Stimulated activated CD8-positive, alpha-beta memory T cell treated with anti-CD3 and anti-CD28 coated beads, Interleukin-4, amount 100 ng/mL, for 4 hours (primary cell): ENCODE measurements at regions not wholly inside any gene's neighbourhood (a gene's known extent, or its start where the extent isn't known, plus 50 kb on each side); places are given as distances from the start of the nearest gene placed in this dataset.
"Not testable (repeated sequence)": the region's sequence is repeated elsewhere in the genome, so short reads cannot be mapped to it uniquely, and the experiment has no call there.

Source experiments
- DNase-seq, 2 donors: peaks; one replicate each; pipeline ENCODE4 v3.0.0-alpha.2; 2020; ENCODE audit warnings: low read depth in 2 of 2, low spot score in 1 of 2

DNA sequence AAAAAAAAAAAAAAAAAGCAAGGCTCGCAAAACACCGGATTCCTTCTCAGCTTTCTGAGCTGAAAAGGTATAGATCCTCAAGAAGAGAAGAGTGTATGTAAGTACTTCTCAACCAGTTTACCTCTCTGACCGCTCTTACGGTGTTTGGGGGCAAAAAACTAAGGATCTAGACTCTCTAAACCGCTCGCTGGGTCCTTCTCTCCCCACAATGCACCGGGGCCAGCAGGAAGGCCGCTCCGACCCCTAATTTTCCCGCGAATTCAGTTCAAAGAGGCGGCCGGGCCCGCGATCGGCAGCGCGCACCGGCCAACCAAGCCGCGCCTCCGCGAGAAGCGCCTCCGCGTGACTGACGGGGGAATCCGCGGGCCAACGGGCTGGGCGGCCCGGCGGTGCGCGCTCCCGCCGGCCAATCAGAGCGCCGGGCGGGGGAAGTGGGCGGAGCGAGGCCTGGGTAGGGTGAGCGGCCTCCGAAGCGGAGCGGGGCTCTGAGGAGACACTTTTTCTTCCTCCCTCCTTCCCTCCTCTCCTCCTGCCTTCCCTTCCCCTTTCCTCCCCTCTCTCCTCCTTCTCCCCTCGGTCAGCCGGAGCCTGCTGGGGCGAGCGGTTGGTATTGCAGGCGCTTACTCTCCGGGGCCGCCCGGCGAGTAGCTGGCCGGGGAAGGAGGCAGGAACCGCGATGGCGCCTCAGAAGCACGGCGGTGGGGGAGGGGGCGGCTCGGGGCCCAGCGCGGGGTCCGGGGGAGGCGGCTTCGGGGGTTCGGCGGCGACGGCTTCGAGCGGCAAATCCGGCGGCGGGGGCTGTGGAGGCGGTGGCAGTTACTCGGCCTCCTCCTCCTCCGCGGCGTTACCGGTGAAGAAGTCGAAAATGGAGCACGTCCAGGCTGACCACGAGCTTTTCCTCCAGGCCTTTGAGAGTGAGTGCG lies 93.0 kb downstream of the CRLF3 start:
- DNase-seq, result peak; percentile 59 to 71

DNA sequence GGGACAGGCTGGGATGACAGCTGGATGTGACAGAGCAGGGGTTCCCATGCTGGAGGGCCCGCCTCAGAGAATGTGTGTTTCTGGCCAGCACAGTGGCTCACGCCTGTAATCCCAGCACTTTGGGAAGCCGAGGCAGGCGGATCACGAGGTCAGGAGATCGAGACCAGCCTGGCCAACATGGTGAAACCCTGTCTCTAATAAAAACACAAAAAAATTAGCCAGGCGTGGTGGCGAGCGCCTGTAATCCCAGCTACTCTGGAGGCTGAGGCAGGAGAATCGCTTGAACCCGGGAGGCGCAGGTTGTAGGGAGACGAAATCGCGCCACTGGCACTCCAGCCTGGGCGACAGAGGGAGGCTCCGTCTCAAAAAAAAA lies 93.7 kb downstream of the CRLF3 start:
- DNase-seq, result not testable (repeated sequence)

GRCh38 chr17:30730171-30730836 lies 94.2 kb downstream of the CRLF3 start:
- not testable (repeated sequence) for DNase-seq

DNA sequence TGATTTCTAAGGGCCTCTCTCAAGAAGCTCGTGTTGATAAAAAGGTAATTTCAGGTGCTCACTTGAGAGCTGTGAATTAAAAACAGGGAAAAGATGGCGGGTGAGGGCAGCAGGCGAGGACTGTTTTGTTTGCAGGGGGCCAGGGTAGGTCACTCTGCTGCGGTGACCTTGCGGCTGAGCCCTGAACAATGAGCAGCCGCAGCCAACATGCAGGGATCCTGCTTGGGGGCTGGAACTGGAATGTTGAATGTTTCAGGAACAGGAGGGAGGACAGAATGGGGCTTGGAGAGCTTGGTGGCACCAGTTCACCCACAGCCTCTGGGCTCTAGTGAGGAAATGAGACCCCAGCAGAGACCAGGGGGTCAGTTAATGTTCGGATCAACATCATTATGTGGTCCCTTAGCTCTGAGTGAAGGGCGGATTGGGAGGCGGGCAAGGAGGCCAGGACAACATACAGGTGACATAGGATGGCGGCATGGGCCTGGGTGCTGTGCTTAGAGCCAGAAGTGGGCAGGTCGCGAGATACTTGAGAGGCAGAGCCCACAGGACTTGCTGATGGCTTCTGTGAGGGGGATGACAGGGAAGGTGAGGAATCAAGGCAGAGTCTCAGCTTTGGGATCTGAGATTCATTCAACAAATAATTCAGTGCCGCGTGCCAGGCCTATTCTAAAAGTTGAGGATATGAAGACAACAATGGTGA lies 94.9 kb downstream of the CRLF3 start:
- not testable (repeated sequence) for DNase-seq

- not testable (repeated sequence) for DNase-seq
Measured at GRCh38 chr17:30727517-30727916, 97.0 kb downstream of the CRLF3 start.

DNA sequence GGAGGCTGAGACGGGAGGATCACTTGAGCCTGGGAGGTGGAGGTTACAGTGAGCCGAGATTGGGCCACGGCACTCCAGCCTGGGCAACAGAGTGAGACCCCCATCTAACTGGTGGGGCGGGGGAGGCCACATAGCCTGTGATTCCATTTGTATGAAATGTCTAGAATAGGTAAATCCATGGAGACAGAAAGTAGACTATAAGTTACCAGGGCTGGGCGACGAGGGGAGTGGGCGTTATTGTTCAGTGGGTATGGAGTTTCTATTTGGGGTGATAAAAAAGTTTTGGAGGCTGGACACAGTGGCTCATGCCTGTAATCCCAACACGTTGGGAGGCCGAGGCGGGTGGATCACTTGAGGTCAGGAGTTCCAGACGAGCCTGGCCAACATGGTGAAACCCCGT lies 97.8 kb downstream of the CRLF3 start:
- DNase-seq, result not testable (repeated sequence)

DNA sequence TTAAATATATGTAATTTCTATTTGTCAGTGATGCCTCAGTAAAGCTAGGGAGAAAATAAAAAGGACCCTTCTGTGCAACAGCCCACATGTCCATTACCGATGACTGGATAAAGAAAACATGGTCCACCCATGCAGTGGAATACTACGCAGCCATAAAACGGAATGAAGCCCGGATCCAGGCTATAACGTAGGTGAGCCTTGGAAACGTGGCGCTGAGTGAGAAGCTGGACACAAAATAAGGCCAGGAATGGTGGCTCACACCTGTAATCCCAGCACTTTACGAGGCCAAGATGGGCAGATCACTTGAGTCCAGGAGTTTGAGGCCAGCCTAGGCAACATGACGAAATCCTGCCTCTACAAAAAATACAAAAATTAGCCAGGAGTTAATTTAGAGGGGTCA lies 98.2 kb downstream of the CRLF3 start:
- not testable (repeated sequence) for DNase-seq

DNA sequence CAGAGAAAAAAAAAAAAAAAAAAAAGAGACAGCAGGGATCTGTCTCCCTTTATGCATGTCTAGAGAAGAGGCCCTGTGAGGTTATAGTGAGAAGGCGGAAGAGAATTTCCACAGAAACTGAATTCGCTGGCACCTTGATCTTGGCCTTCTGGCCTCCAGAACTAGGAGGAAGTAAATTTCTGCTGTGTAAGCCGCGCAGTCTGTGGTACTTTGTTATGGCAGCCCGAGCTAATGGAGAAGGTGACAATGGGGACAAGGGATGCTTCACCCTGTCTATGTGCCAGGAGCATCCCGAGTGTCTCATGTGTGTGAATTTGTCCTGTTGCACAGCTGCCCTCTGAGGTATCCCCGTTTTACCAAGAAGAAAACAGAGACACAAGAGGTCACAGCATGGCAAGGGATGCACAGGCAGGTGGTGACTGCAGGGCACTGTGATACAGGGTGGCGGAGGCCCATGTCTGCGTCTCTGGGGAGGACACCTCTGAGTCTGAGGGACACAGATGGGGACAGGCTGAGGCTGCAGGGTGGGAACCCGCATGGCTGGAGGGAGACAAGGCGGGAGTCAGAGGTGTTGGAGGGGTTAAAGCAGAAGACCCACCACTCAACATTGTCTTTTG lies 100.3 kb downstream of the CRLF3 start:
- not testable (repeated sequence) for DNase-seq

DNA sequence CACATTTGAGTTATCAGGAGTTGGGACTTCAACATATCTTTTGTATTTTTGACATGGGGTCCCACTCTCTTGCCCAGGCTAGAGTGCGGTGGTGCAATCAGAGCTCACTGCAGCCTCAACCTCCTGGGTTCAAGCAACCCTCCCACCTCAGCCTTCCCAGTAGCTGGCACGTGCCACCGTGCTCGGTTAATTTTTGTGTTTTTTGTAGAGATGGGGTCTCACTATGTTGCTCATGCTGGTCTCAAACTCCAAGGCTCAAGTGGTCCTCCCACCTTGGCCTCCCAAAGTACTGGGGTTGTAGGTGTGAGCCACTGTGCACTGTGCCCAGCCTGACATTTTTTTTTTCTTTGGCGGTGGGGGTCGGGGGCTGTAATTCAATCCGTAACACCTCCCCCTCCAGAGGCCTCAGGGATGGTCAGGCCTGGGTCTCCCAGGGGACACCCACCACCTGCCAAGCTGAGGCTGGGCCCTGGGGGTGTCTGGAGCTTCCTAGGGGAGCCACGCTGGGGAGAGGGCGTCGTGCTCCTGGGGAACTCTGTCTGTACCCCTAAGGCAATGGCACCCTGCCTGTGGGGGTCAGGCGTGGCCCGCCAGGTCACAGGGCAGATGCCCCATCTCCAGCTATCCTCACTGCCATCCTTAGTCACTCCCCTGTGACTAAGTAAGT lies 102.2 kb downstream of the CRLF3 start:
- not testable (repeated sequence) for DNase-seq

- DNase-seq, result not testable (repeated sequence)
Measured at GRCh38 chr17:30720971-30721370, 103.5 kb downstream of the CRLF3 start.

- no peak for DNase-seq
Measured at GRCh38 chr17:30720013-30720471, 104.5 kb downstream of the CRLF3 start.

DNA sequence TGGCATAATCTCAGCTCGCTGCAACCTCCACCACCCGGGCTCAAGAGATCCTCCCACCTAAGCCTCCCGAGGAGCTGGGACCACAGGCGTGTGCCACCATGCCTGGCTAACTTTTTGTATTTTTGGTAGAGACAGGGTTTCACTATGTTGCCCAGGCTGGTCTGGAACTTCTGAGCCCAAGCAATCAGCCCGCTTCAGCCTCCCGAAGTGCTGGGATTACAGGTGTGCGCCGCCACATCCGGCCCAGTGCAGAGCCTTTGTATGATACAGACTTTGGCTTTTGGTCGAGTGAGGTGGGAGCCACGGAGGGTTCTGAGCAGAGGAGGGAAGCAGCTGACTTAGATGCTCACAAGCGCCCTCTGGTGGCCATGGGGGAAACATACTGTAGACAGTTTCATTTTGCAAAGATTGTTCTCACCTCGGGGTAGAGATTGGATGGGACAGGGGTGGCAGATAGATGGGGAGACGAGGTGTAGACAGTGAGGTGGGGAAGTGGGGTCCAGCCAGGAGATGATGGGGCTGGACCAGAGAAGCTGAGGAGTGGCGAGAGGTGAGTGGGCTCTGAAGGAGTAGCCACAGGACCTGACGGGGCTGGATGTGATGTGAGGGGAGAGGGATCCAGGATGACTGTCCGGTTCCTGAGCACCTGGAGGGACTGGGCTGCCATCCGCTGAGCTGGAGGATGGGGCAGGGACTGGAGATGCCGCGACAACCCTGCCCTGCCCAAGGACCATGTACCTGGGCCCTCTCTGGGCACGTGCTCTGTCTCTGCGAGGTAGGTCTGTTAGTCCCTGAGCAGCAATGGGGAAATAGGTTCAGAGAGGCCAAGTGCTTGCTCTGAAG lies 105.1 kb downstream of the CRLF3 start:
- peak; percentile 51 to 73 for DNase-seq

DNA sequence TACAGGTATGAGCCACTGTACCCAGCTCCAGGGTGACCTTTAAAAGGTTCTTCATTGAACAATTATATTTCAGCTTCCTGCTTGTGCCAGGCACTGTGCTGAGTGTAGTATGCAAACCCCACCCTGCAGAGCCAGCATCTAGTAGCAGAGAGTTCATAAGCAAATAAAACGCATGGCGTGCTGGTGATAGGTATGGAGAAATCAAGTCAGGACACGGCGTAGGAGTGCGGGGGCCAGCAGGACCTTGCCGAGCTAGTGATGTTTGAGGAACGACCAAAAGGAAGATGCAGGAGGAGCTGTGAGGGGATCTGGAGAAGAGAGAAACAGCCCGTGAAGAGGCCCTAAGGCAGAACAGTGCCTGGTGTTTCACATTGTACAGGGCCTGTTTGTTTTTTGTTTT lies 105.8 kb downstream of the CRLF3 start:
- not testable (repeated sequence) for DNase-seq

GRCh38 chr17:30718099-30718447 lies 106.4 kb downstream of the CRLF3 start:
- not testable (repeated sequence) for DNase-seq

DNA sequence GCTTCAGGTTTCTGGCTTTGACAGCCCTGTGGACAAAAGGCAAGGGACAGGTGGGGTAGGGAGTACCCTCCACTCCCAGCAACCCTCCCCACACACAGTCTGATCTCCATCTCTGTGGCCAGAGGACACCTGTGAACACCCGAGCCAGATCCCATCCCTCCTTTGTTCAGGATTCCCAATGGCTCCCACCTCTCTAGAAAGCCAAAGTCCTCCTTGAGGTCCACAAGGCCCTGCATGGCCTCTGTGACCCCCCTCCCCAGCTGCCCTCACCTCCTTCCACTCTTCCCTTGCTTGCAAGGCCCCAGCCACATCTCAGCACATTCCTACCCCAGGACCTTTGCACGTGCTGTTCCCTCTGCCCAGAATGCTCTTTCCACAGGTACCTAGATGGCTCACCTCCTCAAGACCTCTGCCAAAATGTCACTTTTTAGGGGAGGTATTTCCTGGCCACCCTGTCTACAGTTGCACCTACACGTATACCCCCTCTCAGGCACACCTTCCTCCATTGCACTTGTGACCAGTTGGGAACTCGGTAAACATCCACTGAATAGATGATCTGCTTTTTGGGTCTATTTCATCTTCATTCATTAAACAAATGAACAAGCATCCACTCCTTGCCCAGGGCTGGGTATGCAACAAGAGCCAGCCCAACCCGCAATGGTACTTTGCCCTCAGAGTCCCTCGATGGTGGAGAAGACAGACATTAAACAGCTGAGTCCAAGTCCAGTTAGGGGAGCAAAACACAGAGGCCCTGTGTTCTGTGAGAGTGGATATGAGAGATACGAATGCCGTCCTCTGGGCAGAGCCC lies 107.0 kb downstream of the CRLF3 start:
- no peak for DNase-seq

- no peak for DNase-seq
Measured at GRCh38 chr17:30716461-30717290, 107.8 kb downstream of the CRLF3 start.

DNA sequence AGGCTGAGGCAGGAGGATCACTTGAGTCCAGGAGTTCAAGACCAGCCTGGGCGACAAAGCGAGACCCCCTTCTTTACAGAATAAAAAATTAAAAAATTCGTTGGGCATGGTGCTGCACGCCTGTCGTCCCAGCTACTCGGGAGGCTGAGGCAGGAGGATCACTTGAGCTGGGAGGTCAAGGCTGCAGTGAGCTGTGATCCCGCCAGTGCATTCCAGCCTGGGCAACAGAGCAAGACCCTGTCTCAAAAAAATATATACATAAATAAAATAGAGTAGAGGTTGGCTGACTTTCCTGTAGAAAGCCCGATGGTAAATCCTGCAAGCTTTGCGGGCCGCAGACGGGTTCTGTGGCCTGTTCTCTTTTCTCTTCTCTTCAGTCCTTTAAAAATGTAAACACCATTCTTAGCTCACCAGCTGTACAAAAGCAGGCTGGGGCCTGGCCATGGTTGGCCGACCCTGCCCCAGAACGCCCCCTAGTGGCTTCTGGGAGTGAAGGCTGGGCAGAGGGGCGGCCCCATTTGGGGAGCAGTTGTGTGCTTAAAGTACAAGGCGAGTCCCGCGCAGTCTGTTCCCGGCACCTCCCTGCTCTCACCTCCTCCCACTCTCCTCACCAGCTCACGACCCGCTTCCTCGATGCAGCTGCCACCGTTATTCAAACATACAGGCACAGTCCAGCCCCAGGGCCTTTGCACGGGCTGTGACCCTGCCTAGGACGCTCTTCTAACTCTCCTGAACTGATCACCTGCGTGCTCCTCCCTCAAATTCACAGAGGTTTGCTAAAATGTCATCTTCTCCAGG lies 109.5 kb downstream of the CRLF3 start:
- DNase-seq, result not testable (repeated sequence)
